ENCODE measurements at regions not wholly inside any gene's neighbourhood (a gene's known extent, or its start where the extent isn't known, plus 50 kb on each side); places are given as distances from the start of the nearest gene placed in this dataset.
"Not testable (repeated sequence)": the region's sequence is repeated elsewhere in the genome, so short reads cannot be mapped to it uniquely, and the experiment has no call there.

- no peak for DNase-seq
Measured at GRCh38 chr21:43286196-43286595, 117.4 kb downstream of the CRYAA start.

DNA sequence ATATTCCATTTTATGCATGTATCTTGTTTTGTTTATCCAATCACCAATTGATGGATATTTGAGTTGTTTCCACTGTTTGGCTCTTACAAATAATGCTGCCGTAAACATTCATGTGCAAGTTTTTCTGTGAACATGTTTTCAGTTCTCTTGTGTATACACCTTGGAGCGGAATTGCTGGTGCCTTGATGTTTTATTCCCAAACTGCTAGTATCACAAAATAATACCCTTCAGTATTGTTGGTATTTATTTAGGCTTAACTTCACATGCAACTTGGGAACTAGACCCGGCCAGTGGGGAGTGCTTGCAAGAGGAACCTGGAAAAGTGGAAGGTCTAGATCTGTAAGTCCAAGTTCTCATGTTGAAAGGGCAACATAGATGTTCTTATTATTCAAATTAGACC lies 115.9 kb downstream of the CRYAA start:
- DNase-seq, result no peak

- no peak for DNase-seq
Measured at GRCh38 chr21:43284238-43284637, 115.4 kb downstream of the CRYAA start.

GRCh38 chr21:43283925-43284221 lies 115.1 kb downstream of the CRYAA start:
- DNase-seq, result not testable (repeated sequence)

DNA sequence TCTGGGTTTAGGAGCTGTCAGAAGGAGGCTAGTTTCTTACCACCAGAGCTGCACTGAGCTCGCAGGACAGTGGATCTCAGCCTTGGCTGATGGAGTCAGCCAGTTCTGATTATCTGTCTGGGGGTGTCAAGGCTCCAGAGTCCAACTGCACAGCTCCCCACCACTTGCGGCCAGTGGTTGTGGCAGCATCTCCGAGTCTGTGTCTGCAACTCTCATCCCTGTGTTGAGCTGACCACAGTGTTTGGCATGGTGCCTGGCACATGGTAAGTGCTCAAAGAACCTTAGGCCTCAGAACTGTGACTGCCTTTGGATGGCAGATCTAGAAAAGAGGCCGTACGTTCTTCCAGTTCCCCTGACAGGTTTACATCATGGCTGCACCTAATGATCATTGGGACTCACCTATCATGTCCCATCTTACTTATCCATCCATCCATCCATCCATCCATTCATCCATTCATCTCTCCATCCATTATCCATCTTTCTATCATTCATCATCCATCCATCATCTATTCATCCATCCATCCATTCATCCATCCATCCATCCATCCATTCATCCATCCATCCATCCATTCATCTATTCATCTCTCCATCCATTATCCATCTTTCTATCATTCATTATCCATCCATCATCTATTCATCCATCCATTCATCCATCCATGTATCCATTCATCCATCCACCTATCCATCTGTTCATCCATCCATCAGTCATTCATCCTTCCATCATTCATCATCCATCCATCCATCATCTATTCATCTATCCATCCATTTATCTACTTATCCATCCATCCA lies 114.5 kb downstream of the CRYAA start:
- no peak for DNase-seq

- DNase-seq, result no peak
Measured at GRCh38 chr21:43282358-43283120, 113.7 kb downstream of the CRYAA start.

GRCh38 chr21:43281661-43282357 lies 113.0 kb downstream of the CRYAA start:
- DNase-seq, result no peak

GRCh38 chr21:43280949-43281633 lies 112.3 kb downstream of the CRYAA start:
- DNase-seq, result no peak

- no peak for DNase-seq
Measured at GRCh38 chr21:43279578-43279894, 110.7 kb downstream of the CRYAA start.

GRCh38 chr21:43278766-43279577 lies 110.2 kb downstream of the CRYAA start:
- DNase-seq, result no peak

- DNase-seq, result no peak
Measured at GRCh38 chr21:43278359-43278758, 109.6 kb downstream of the CRYAA start.

DNA sequence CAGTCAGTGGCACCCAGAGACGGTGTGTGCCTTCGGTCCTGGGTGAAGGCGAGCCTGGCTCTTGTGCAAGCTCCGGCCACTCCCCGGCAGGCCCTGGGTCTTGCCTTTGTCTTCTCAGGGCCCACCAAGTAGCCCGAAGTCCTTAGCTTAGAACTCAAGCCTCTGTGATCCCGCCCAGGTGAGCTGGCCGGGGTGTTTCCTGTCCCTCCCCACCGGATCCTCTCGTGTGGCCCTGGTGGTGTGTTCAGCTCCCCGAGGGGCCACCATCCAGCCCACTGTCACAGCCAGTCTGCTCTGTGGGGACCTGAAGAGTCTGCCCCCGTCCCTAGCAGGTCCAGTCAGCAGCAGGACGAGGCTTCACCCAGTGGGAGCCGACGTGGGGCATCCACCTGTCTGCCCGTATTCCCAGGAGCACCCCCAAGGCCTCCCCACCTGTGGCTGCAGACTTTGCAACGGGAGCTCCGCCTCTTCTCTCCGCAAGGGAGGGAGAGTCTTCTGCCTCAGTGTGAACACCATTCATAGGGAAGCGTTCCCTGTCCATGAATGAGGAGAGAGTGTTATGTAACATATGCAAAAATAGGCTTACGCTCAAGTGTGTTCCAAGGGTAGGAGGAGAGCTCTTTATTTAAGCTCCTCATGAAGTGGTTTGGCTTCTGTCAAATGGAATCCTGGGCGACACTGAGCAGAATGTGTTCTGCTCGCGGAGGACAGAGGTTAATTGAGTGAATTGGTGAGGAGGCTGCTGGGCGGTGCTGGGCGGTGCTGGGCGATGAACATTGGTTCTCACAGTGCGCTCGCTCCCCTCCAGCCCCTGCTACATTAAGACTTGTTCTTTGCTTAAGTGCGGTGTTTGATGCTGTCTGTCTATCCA lies 108.9 kb downstream of the CRYAA start:
- DNase-seq, result no peak

DNA sequence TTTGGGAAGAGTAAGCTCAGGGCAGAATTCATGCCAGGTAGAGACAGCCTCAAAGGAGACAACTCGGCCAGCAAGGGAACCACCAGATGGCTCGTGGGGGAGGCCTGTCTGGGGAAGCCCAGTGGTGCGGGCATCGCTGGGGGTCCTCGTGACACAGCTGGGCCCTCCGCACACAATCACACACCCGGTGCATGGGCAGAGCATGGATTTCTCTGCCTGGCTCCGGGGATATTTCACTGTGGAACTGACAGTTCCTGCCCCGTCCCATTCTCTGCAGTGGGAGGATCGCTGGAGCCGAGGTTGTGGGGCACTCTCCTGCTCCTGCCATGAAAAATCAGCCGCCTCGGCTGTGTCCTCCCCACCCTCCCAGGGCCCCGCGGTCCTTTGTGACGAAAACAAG lies 108.0 kb downstream of the CRYAA start:
- DNase-seq, result no peak

- no peak for DNase-seq
Measured at GRCh38 chr21:43275421-43276211, 106.8 kb downstream of the CRYAA start.

DNA sequence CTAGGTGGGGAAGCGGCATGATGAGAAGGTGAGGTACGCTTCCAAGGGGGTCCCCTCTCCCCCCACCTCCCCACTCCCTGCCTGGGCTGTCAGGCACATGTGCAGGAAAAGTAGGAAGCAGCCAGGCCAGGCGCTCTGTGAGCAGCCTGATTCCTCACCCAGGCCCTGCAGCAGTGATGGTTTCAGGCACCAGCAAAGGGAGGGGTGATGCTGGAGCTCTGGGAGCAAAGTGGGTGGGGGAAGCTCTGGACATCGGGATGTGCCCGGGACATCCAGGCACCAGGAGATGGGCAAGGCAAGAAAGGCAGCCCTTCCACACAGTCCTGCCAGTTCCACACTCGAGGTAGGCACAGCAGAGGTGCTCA lies 106.1 kb downstream of the CRYAA start:
- no peak for DNase-seq

DNA sequence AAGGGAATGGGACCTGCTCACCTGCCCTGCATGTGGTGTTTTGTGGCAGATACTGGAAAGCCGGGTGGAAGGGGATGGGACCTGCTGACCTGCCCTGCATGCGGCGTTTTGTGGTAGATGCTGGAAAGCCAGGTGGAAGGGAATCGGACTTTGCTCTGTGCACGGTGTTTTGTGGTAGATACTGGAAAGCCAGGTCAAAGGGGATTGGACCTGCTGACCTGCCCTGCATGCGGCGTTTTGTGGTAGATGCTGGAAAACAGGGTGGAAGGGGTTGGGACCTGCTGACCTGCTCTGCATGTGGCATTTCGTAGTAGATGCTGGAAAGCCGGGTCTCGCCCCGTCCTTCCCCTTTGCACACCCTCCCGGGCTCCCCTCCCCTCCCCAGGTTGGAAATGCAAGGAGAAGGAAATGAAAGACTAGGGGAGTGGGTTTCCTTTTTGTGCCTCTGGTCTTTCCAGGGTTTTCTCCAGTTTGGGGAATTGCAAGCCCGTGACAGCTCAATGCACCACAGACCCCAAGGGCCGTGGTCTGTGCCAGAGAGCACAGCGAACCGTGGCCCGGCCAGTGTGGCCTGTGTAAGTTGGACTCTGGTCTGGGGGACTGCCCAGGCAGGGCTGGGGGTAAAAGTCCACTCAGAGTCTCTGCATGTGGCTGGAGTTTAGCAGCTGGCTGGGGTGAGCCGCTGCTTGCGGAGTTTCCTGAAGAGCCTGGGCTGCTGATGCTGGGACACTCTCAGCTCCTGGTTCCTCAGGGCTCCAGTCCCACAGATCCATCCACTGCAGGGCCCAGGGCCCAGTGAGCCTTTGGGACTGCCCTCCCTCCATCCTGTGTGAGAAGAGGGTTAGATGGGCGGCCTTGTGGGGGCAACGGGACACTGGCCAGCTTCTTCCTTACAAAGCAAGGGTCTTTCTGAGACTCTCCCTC lies 105.5 kb downstream of the CRYAA start:
- no peak for DNase-seq

GRCh38 chr21:43273708-43274021 lies 104.9 kb downstream of the CRYAA start:
- DNase-seq, result no peak

- no peak for DNase-seq
Measured at GRCh38 chr21:43273016-43273707, 104.4 kb downstream of the CRYAA start.

DNA sequence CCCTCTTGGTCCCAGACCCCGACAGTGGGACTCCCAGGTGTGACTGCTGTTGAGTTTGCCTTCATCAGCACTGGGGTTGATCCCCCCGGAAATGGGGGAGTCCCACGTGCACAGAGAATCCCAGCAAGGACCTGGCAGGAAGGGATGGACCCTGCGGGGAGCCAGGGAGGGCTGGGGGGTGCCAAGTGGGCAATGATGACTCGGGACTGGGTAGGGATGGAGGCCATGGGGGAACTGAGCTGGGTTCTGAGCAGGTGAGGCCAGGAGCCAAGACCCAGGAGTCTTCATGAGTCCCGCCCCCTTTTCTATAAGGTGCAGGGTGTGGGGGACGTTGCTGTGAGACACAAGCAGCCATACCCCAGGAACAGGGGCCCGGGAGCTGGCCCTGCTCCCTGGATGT lies 103.8 kb downstream of the CRYAA start:
- DNase-seq, result no peak

Measured in stimulated activated CD4-positive, alpha-beta T cell treated with anti-CD3 and anti-CD28 coated beads, Interleukin-15, amount 100 ng/mL, for 24 hours (primary cell).